ENCODE measurements at regions not wholly inside any gene's neighbourhood (a gene's known extent, or its start where the extent isn't known, plus 50 kb on each side); places are given as distances from the start of the nearest gene placed in this dataset.

DNA sequence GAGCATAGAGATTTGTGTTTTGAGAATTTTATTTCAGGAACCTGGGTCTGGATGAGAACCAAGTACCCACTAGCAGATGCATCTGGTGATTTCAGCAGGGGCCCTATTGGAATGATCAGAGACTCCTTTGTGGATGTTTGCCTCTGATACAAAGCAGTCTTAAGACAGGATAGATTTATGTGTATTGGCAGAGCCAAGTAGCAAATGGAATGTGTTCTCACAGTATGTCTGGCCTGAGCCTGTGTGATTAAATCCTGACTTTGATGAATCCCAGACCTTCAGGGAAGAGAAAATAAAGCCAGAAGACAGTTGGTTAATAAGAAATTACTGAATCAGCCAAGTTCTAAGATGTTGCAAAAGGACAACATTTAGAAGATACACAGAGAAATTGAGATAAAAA lies 755.5 kb upstream of the SEMA6D start:
- H3K27ac ChIP-seq (ENCODE audit: low read depth, low read length): no peak overlapping the region
- TF ChIP-seq SIX5 (IDR thresholded peaks at IDR 0.05; ENCODE audit: low read depth, low read length): no peak
- TF ChIP-seq SRF (IDR thresholded peaks at IDR 0.05; ENCODE audit: low read depth, low read length): no peak
- no peak for TF ChIP-seq PHF8 (conservative IDR thresholded peaks at IDR 0.05; ENCODE audit: low read depth, low read length)
- TF ChIP-seq, protein P1, sequence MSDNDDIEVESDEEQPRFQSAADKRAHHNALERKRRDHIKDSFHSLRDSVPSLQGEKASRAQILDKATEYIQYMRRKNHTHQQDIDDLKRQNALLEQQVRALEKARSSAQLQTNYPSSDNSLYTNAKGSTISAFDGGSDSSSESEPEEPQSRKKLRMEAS (IDR thresholded peaks at IDR 0.05): no peak
- TF ChIP-seq, protein P2, sequence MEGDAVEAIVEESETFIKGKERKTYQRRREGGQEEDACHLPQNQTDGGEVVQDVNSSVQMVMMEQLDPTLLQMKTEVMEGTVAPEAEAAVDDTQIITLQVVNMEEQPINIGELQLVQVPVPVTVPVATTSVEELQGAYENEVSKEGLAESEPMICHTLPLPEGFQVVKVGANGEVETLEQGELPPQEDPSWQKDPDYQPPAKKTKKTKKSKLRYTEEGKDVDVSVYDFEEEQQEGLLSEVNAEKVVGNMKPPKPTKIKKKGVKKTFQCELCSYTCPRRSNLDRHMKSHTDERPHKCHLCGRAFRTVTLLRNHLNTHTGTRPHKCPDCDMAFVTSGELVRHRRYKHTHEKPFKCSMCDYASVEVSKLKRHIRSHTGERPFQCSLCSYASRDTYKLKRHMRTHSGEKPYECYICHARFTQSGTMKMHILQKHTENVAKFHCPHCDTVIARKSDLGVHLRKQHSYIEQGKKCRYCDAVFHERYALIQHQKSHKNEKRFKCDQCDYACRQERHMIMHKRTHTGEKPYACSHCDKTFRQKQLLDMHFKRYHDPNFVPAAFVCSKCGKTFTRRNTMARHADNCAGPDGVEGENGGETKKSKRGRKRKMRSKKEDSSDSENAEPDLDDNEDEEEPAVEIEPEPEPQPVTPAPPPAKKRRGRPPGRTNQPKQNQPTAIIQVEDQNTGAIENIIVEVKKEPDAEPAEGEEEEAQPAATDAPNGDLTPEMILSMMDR (IDR thresholded peaks at IDR 0.05; ENCODE audit: control extremely low read depth in 1 of 3, insufficient read depth in 1 of 3, low read depth in 1 of 3, low read length in 3 of 3): no peak
- no peak for TF ChIP-seq NRF1 (IDR thresholded peaks at IDR 0.05; ENCODE audit: low read depth, low read length)
- no peak for TF ChIP-seq YY1 (IDR thresholded peaks at IDR 0.05; ENCODE audit: low read depth, low read length)
- no peak for TF ChIP-seq RAD21 (IDR thresholded peaks at IDR 0.05 in 1 of 2, conservative IDR thresholded peaks at IDR 0.05 in 1 of 2; ENCODE audit: low read depth in 2 of 2, low read length in 2 of 2)
- no peak for TF ChIP-seq GABPA (IDR thresholded peaks at IDR 0.05; ENCODE audit: borderline replicate concordance, insufficient read depth, low read length)
- TF ChIP-seq CHD2 (IDR thresholded peaks at IDR 0.05; ENCODE audit: low read length): no peak
- no peak for TF ChIP-seq BRCA1 (IDR thresholded peaks at IDR 0.05; ENCODE audit: low read depth, low read length)
- TF ChIP-seq, protein P3, sequence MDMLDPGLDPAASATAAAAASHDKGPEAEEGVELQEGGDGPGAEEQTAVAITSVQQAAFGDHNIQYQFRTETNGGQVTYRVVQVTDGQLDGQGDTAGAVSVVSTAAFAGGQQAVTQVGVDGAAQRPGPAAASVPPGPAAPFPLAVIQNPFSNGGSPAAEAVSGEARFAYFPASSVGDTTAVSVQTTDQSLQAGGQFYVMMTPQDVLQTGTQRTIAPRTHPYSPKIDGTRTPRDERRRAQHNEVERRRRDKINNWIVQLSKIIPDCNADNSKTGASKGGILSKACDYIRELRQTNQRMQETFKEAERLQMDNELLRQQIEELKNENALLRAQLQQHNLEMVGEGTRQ (IDR thresholded peaks at IDR 0.05; ENCODE audit: low read length): no peak

More for the DNA sequence above, 755.5 kb upstream of the SEMA6D start:
- Histone ChIP-seq H3K36me3 (ENCODE audit: control insufficient read depth in 2 of 4, insufficient read depth in 4 of 4, low read length in 3 of 4) (no peaks in the 10 kb centered on the region), H2BK120ac (replicated peaks; ENCODE audit: low read depth, low read length) (no peak overlapping the region), H3K79me2 (ENCODE audit: control insufficient read depth in 1 of 2, insufficient read depth in 2 of 2, low read length in 2 of 2) (no peaks in the 10 kb centered on the region), H3K56ac (replicated peaks; ENCODE audit: insufficient read length, low read depth, low read length) (no peak overlapping the region), H2AK5ac (ENCODE audit: low read depth, low read length) (no peak overlapping the region), H3K18ac (ENCODE audit: extremely low read depth, low read length) (no peak overlapping the region), H4K8ac (ENCODE audit: extremely low read depth, insufficient read depth, low read length) (no peak overlapping the region), H4K91ac (replicated peaks; ENCODE audit: insufficient read length, low read length) (no peak overlapping the region), H3K14ac (ENCODE audit: insufficient read length) (no peak overlapping the region), H3K9ac (replicated peaks in 1 of 4; ENCODE audit: extremely low read depth in 1 of 4, low read depth in 3 of 4, low read length in 3 of 4) (no peak overlapping the region), H4K20me1 (replicated peaks in 1 of 2; ENCODE audit: control insufficient read depth in 1 of 2, insufficient read depth in 2 of 2, low read length in 2 of 2) (no peaks in the 10 kb centered on the region), H3K4ac (replicated peaks; ENCODE audit: insufficient read length, low read depth, low read length) (no peak overlapping the region), H3K23ac (ENCODE audit: insufficient read length) (no peak overlapping the region), H3K23me2 (ENCODE audit: low read depth, low read length) (no peaks in the 10 kb centered on the region), H3K4me3 (ENCODE audit: extremely low read depth in 1 of 4, insufficient read depth in 2 of 4, low read depth in 3 of 4, low read length in 4 of 4) (no peak overlapping the region), H2BK15ac (ENCODE audit: low read length) (no peak overlapping the region), H2BK5ac (ENCODE audit: low read depth, low read length) (no peak overlapping the region), H3K4me2 (ENCODE audit: insufficient read depth in 1 of 2, low read depth in 2 of 2, low read length in 2 of 2) (no peak overlapping the region), H3K27me3 (replicated peaks in 1 of 4; ENCODE audit: control insufficient read depth in 3 of 4, extremely low read depth in 1 of 4, insufficient read depth in 3 of 4, low read length in 3 of 4) (no peaks in the 10 kb centered on the region), H2BK20ac (ENCODE audit: low read length) (no peak overlapping the region), H4K5ac (ENCODE audit: insufficient read length, low read depth, low read length) (no peak overlapping the region), H3K9me3 (ENCODE audit: insufficient read depth in 2 of 2, low read depth in 1 of 2, low read length in 1 of 2) (peaks cover 3% of the 10 kb centered on the region in 2 experiments; a peak in 2 of 4 replicates), H3K79me1 (ENCODE audit: low read depth, low read length) (no peaks in the 10 kb centered on the region), H2AFZ (ENCODE audit: low read length) (no peak overlapping the region), H2BK12ac (ENCODE audit: low read depth, low read length) (no peak overlapping the region), H3K4me1 (replicated peaks in 1 of 4; ENCODE audit: control insufficient read depth in 3 of 4, insufficient read depth in 4 of 4, low read length in 3 of 4) (no peaks in the 10 kb centered on the region)
- DNase-seq (ENCODE audit: low read depth in 1 of 2, low spot score in 2 of 2): no peak
- ChIA-PET POLR2A (ENCODE audit: partially characterized antibody) (no interaction called here), CTCF (ENCODE audit: partially characterized antibody) (interaction anchor here (1.0 kb wide), 1 partner anchor 459 kb away, joined by 3 read pairs; no protein-coding TSS in a partner anchor)
- no peak for FAIRE-seq

Data from H1 (cell line).